ENCODE measurements at regions not wholly inside any gene's neighbourhood (a gene's known extent, or its start where the extent isn't known, plus 50 kb on each side); places are given as distances from the start of the nearest gene placed in this dataset.
A peak's percentile ranks its signal among the peaks of the same experiment; 100 is the strongest.

DNA sequence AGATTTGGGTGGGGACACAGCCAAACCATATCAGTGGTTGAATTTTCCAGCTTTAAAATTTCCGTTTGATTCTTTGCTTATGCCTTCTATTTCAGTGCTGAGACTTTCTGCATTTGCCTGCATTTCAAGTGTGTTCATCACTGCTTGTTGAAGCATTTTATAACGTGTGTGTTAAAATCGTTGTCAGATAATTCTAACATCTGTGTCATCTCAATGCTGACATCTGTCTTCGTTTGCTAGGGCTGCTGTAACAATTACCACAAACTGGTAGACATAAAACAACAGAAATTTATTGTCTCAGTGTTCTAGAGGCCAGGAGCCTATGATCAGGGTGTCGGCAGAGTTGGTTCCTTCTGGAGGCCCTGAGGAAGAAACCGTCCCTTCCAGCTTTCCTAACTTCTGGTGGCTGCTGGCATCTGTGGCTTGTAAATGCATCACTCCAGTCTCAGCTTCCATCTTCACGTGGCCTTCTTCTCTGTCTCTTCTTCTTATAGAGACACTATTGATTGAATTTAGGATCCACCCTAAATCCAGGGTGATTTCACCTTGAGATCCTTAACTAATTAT lies 71.1 kb upstream of the SDK1 start:
- TF ChIP-seq CTCF (IDR thresholded peaks at IDR 0.05; ENCODE audit: low read depth, low read length): no peak
- no peak overlapping the region for H3K4me3 ChIP-seq (replicated peaks in 1 of 2; ENCODE audit: low read depth in 2 of 2, low read length in 2 of 2)
- DNase-seq (ENCODE audit: low read depth in 2 of 2): no peak

DNA sequence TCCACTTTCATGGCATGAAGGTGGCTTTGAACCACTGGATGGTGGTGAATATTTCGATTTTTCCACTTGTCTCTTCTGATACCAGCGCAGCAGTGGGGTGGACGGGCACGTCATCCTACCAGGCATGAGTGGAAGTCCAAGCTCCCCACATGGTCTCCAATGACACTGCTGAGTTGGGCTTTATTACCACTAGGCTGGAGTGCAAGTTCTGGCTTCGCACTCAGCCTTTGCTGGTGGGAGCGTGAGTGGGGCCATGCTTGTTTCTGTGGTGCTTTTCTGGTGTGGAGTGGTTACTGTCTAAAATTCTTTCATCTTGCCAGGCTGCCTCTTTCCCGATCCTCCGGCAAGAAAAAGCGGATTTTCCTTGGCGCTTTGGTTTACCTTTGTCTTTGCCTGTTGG lies 70.1 kb upstream of the SDK1 start:
- no peak for DNase-seq (ENCODE audit: low read depth in 2 of 2)
- no peak for TF ChIP-seq CTCF (IDR thresholded peaks at IDR 0.05; ENCODE audit: low read depth, low read length)

DNA sequence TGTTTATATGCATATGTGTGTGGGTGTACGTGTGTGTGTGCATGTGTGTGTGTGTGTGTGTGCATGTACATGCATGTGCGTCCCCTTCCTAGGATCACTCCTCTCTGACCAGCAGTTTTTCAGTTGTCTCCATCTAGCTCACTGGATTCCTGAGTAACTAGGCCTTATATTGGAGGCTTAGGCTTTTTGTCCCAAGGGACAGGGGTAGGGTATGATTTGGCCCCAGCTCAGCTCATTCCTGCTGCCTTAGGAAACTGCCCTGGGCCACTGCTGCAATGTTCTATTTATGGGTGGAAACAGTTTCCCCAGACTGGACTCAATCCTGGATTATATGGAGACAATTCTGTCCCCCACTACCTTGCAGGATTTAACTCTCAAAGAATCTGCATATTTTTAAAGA lies 68.8 kb upstream of the SDK1 start:
- no peak overlapping the region for H3K4me3 ChIP-seq (replicated peaks in 1 of 2; ENCODE audit: low read depth in 2 of 2, low read length in 2 of 2)
- no peak for TF ChIP-seq CTCF (IDR thresholded peaks at IDR 0.05; ENCODE audit: low read depth, low read length)
- peak; percentile 23 to 65 for DNase-seq (ENCODE audit: low read depth in 2 of 2)

More for the DNA sequence above, 70.1 kb upstream of the SDK1 start:
- H3K4me3 ChIP-seq (replicated peaks in 1 of 2; ENCODE audit: low read depth in 2 of 2, low read length in 2 of 2): no peak overlapping the region

DNA sequence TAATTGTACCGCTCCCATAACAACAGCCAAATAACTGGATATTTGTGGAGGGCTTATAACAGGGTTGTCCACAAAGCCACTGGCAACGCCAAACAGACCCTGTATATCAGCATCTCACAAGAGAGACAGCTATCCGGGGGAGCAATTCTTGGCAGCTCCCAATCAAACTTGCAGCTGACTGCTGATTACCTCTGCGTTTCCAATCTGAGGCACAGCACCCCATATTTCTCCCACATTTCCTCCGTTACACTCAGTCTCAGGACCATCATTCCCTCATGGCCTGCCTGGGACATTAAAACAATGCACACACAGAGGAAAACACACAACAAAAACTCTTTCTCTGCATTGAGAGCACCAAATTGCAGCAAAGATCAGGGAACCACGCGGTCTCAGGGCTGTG lies 67.8 kb upstream of the SDK1 start:
- no peak overlapping the region for H3K4me3 ChIP-seq (replicated peaks in 1 of 2; ENCODE audit: low read depth in 2 of 2, low read length in 2 of 2)
- no peak for DNase-seq (ENCODE audit: low read depth in 2 of 2)
- no peak for TF ChIP-seq CTCF (IDR thresholded peaks at IDR 0.05; ENCODE audit: low read depth, low read length)

DNA sequence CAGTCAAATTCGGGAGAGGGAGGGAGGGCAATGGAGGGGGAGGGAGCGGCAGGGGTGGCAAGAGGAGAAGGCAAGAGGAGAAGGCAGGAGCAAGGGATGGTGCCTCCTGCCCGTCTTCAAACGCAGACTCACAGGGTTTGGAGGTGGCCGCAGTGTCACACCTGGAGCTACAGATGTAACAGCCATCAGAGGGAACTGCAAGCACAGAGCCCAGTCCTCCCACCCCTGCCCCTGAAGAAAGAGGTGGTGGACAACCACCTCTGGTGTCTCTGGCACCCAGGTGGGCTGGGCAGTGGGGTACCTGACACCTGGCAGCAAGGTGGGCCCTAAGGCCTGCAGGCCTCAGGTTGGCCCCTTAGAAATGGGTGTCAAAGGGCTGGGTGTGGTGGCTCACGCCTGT lies 67.0 kb upstream of the SDK1 start:
- TF ChIP-seq CTCF (IDR thresholded peaks at IDR 0.05; ENCODE audit: low read depth, low read length): no peak
- H3K4me3 ChIP-seq (replicated peaks in 1 of 2; ENCODE audit: low read depth in 2 of 2, low read length in 2 of 2): no peak overlapping the region
- DNase-seq (ENCODE audit: low read depth in 2 of 2): no peak

- TF ChIP-seq CTCF (IDR thresholded peaks at IDR 0.05; ENCODE audit: low read depth, low read length): no peak
- no peak overlapping the region for H3K4me3 ChIP-seq (replicated peaks in 1 of 2; ENCODE audit: low read depth in 2 of 2, low read length in 2 of 2)
- DNase-seq (ENCODE audit: low read depth in 2 of 2): peak in 1 of 2 donors; percentile 6
Measured at GRCh38 chr7:3234851-3235250, 66.2 kb upstream of the SDK1 start.

DNA sequence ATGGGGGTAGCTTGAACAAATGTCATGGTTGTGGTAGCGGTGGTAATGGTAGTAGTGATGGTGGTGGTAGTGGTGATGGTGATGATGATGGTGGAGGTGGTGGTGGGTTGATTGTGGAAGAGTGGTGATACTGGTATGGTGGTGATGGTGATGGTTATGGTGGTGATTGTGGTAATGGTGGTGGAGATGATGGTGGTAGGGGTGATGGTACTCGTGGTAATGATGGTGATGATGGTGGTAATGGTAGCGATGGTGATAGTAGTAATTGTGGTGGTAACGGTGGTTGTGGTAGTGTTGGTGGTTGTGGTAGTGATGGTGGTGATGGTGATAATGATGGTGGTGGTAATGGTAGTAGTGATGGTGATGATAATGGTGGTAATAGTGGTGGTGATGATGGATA lies 65.7 kb upstream of the SDK1 start:
- no peak for TF ChIP-seq CTCF (IDR thresholded peaks at IDR 0.05; ENCODE audit: low read depth, low read length)
- DNase-seq (ENCODE audit: low read depth in 2 of 2): no peak

More for the DNA sequence above, 65.7 kb upstream of the SDK1 start:
- no peak overlapping the region for H3K4me3 ChIP-seq (replicated peaks in 1 of 2; ENCODE audit: low read depth in 2 of 2, low read length in 2 of 2)

Measured in cardiac fibroblast (primary cell).